ENCODE measurements at regions not wholly inside any gene's neighbourhood (a gene's known extent, or its start where the extent isn't known, plus 50 kb on each side); places are given as distances from the start of the nearest gene placed in this dataset.

GRCh38 chr2:176455816-176456291 lies 186.6 kb downstream of the MTX2 start:
- no TSS peak for BruUV-seq (replicated peaks)
- no peaks in the 10 kb centered on the region for H3K4me1 ChIP-seq (replicated peaks; ENCODE audit: insufficient read depth)

GRCh38 chr2:176457481-176457880 lies 188.2 kb downstream of the MTX2 start:
- no peaks in the 10 kb centered on the region for H3K9me2 ChIP-seq (ENCODE audit: insufficient read depth)
- BruUV-seq (replicated peaks) = no TSS peak
- CTCF ChIA-PET = interaction anchor here (0.7 kb wide), 1 partner anchor 330 kb away, joined by 4 read pairs; no protein-coding TSS in a partner anchor

More at GRCh38 chr2:176455816-176456291, 186.6 kb downstream of the MTX2 start:
- ChIA-PET POLR2A (ENCODE audit: unreplicated experiment) (no interaction called here), CTCF (interaction anchor here (0.6 to 1.5 kb wide), 12 partner anchors 7 to 614 kb away, joined by 3 to 25 read pairs (median 4); partner anchors contain the start of gene MTX2)
- no peak for DNase-seq
- no peaks in the 10 kb centered on the region for H4K20me1 ChIP-seq (ENCODE audit: insufficient read depth)
- no peaks in the 10 kb centered on the region for H3K27me3 ChIP-seq (ENCODE audit: insufficient read depth, low read depth)
- H3K4me2 ChIP-seq = no peak overlapping the region
- no peak overlapping the region for H3K27ac ChIP-seq
- no peak overlapping the region for H2AFZ ChIP-seq
- H3K79me2 ChIP-seq (ENCODE audit: low read depth) = no peaks in the 10 kb centered on the region
- no peaks in the 10 kb centered on the region for H3K36me3 ChIP-seq (ENCODE audit: low read depth)
- no peaks in the 10 kb centered on the region for H3K9me2 ChIP-seq (ENCODE audit: insufficient read depth)
- no peaks in the 10 kb centered on the region for H3K9me3 ChIP-seq (ENCODE audit: insufficient read depth, low read depth)
- intact Hi-C loops (cut with micrococcal nuclease; ENCODE audit: unreplicated experiment) = loop anchor here (1.0 to 5.0 kb wide), 5 partner anchors 98 to 329 kb away; no protein-coding TSS in a partner anchor
- no peak for TF ChIP-seq EZH2 (IDR thresholded peaks at IDR 0.05; ENCODE audit: low read depth)
- no peak for TF ChIP-seq CTCF (conservative IDR thresholded peaks at IDR 0.05)
- no peak overlapping the region for H3K4me3 ChIP-seq
- no peaks in the 10 kb centered on the region for H3F3A ChIP-seq (ENCODE audit: insufficient read depth, low read depth)

GRCh38 chr2:176461098-176461808 lies 192.0 kb downstream of the MTX2 start:
- DNase-seq = no peak
- H2AFZ ChIP-seq = no peak overlapping the region
- no peaks in the 10 kb centered on the region for H3K4me1 ChIP-seq (replicated peaks; ENCODE audit: insufficient read depth)
- BruUV-seq (replicated peaks) = no TSS peak
- H3K9me2 ChIP-seq (ENCODE audit: insufficient read depth) = no peaks in the 10 kb centered on the region
- CTCF ChIA-PET = no interaction called here
- H3K36me3 ChIP-seq (ENCODE audit: low read depth) = no peaks in the 10 kb centered on the region
- H3F3A ChIP-seq (ENCODE audit: insufficient read depth, low read depth) = no peaks in the 10 kb centered on the region
- intact Hi-C loops (cut with micrococcal nuclease; ENCODE audit: unreplicated experiment) = no loop called here
- H3K27ac ChIP-seq = no peak overlapping the region
- H4K20me1 ChIP-seq (ENCODE audit: insufficient read depth) = no peaks in the 10 kb centered on the region
- H3K4me3 ChIP-seq = no peak overlapping the region
- H3K79me2 ChIP-seq (ENCODE audit: low read depth) = no peaks in the 10 kb centered on the region
- no peak overlapping the region for H3K4me2 ChIP-seq
- H3K27me3 ChIP-seq (ENCODE audit: insufficient read depth, low read depth) = no peaks in the 10 kb centered on the region
- POLR2A ChIA-PET (ENCODE audit: unreplicated experiment) = no interaction called here
- TF ChIP-seq CTCF (conservative IDR thresholded peaks at IDR 0.05) (no peak), EZH2 (IDR thresholded peaks at IDR 0.05; ENCODE audit: low read depth) (no peak)
- no peaks in the 10 kb centered on the region for H3K9me3 ChIP-seq (ENCODE audit: insufficient read depth, low read depth)

More at GRCh38 chr2:176457481-176457880, 188.2 kb downstream of the MTX2 start:
- POLR2A ChIA-PET (ENCODE audit: unreplicated experiment) = no interaction called here
- no peaks in the 10 kb centered on the region for H3K36me3 ChIP-seq (ENCODE audit: low read depth)
- no peak overlapping the region for H2AFZ ChIP-seq
- no peak overlapping the region for H3K27ac ChIP-seq
- TF ChIP-seq CTCF (conservative IDR thresholded peaks at IDR 0.05) = no peak
- TF ChIP-seq EZH2 (IDR thresholded peaks at IDR 0.05; ENCODE audit: low read depth) = no peak
- H3K9me3 ChIP-seq (ENCODE audit: insufficient read depth, low read depth) = no peaks in the 10 kb centered on the region
- no peaks in the 10 kb centered on the region for H3K27me3 ChIP-seq (ENCODE audit: insufficient read depth, low read depth)
- intact Hi-C loops (cut with micrococcal nuclease; ENCODE audit: unreplicated experiment) = loop anchor here (5.0 kb wide), 1 partner anchor 195 kb away; no protein-coding TSS in a partner anchor
- H3F3A ChIP-seq (ENCODE audit: insufficient read depth, low read depth) = no peaks in the 10 kb centered on the region
- H4K20me1 ChIP-seq (ENCODE audit: insufficient read depth) = no peaks in the 10 kb centered on the region
- H3K79me2 ChIP-seq (ENCODE audit: low read depth) = no peaks in the 10 kb centered on the region
- no peak overlapping the region for H3K4me2 ChIP-seq
- DNase-seq = no peak
- H3K4me3 ChIP-seq = no peak overlapping the region
- H3K4me1 ChIP-seq (replicated peaks; ENCODE audit: insufficient read depth) = no peaks in the 10 kb centered on the region

Measured in PC-9 (cell line).